ENCODE measurements at regions not wholly inside any gene's neighbourhood (a gene's known extent, or its start where the extent isn't known, plus 50 kb on each side); places are given as distances from the start of the nearest gene placed in this dataset.
A peak's percentile ranks its signal among the peaks of the same experiment; 100 is the strongest.

- H3K4me1 Mint-ChIP-seq: peaks cover 4% of the 10 kb centered on the region
- no peaks in the 10 kb centered on the region for H3K27me3 Mint-ChIP-seq
- H3K36me3 Mint-ChIP-seq: no peaks in the 10 kb centered on the region
- H3K9me3 Mint-ChIP-seq: no peaks in the 10 kb centered on the region
- DNase-seq: no peak
- H3K4me3 Mint-ChIP-seq: no peak overlapping the region
- no peak overlapping the region for H3K27ac Mint-ChIP-seq
These were observed 57.1 kb downstream of the HLA-A start for GRCh38 chr6:29999416-29999815.

- Mint-ChIP-seq H3K36me3 (no peaks in the 10 kb centered on the region), H3K4me1 (peaks cover 4% of the 10 kb centered on the region), H3K4me3 (no peak overlapping the region), H3K27me3 (peaks cover 3% of the 10 kb centered on the region), H3K27ac (no peak overlapping the region), H3K9me3 (no peaks in the 10 kb centered on the region)
- DNase-seq: no peak
These were observed 57.9 kb downstream of the HLA-A start for GRCh38 chr6:30000156-30000791.

GRCh38 chr6:30002871-30003270 lies 58.2 kb upstream of the POLR1H start:
- no peak for DNase-seq
- peaks cover 18% of the 10 kb centered on the region for H3K4me1 Mint-ChIP-seq
- no peaks in the 10 kb centered on the region for H3K9me3 Mint-ChIP-seq
- H3K4me3 Mint-ChIP-seq: no peak overlapping the region
- no peaks in the 10 kb centered on the region for H3K36me3 Mint-ChIP-seq
- peaks cover 28% of the 10 kb centered on the region for H3K27me3 Mint-ChIP-seq
- H3K27ac Mint-ChIP-seq: no peak overlapping the region

GRCh38 chr6:30005482-30005881 lies 55.6 kb upstream of the POLR1H start:
- H3K27me3 Mint-ChIP-seq: peaks cover 52% of the 10 kb centered on the region
- DNase-seq: no peak
- peaks cover 13% of the 10 kb centered on the region for H3K4me1 Mint-ChIP-seq
- no peak overlapping the region for H3K27ac Mint-ChIP-seq
- no peaks in the 10 kb centered on the region for H3K9me3 Mint-ChIP-seq
- peak overlapping the region; percentile 66 for H3K4me3 Mint-ChIP-seq
- H3K36me3 Mint-ChIP-seq: peaks cover 12% of the 10 kb centered on the region

- Mint-ChIP-seq H3K4me3 (peak overlapping the region; percentile 66), H3K36me3 (peaks cover 19% of the 10 kb centered on the region), H3K27ac (no peak overlapping the region), H3K27me3 (peaks cover 61% of the 10 kb centered on the region), H3K4me1 (peaks cover 13% of the 10 kb centered on the region), H3K9me3 (no peaks in the 10 kb centered on the region)
- DNase-seq: no peak
These were observed 54.6 kb upstream of the POLR1H start for GRCh38 chr6:30006170-30007131.

GRCh38 chr6:30007132-30007764 lies 53.8 kb upstream of the POLR1H start:
- H3K27me3 Mint-ChIP-seq: peaks cover 62% of the 10 kb centered on the region
- H3K36me3 Mint-ChIP-seq: peaks cover 22% of the 10 kb centered on the region
- no peak overlapping the region for H3K27ac Mint-ChIP-seq
- peak overlapping the region; percentile 63 for H3K4me3 Mint-ChIP-seq
- H3K9me3 Mint-ChIP-seq: no peaks in the 10 kb centered on the region
- no peak for DNase-seq
- H3K4me1 Mint-ChIP-seq: peaks cover 13% of the 10 kb centered on the region

GRCh38 chr6:30009113-30009512 lies 52.0 kb upstream of the POLR1H start:
- H3K9me3 Mint-ChIP-seq: no peaks in the 10 kb centered on the region
- H3K36me3 Mint-ChIP-seq: peaks cover 26% of the 10 kb centered on the region
- no peak for DNase-seq
- no peak overlapping the region for H3K4me3 Mint-ChIP-seq
- peaks cover 62% of the 10 kb centered on the region for H3K27me3 Mint-ChIP-seq
- H3K4me1 Mint-ChIP-seq: peaks cover 13% of the 10 kb centered on the region
- no peak overlapping the region for H3K27ac Mint-ChIP-seq

Data from activated naive CD8-positive, alpha-beta T cell treated with anti-CD3 and anti-CD28 coated beads for 36 hours (primary cell).